Breast epithelium (tissue), 4 donors: ENCODE measurements at regions not wholly inside any gene's neighbourhood (a gene's known extent, or its start where the extent isn't known, plus 50 kb on each side); places are given as distances from the start of the nearest gene placed in this dataset.
A peak's percentile ranks its signal among the peaks of the same experiment; 100 is the strongest.

Experiments used
- DNase-seq, 2 donors: peaks; one replicate each; pipeline ENCODE4 v3.0.0-alpha.2; 2019; ENCODE audit warnings: low spot score in 2 of 2
- H3K27ac ChIP-seq, 2 donors: fragments of 200-600 bp; sonication (generic) in 1 of 2; one replicate each; pipeline ENCODE4 v1.5.1; 2016 to 2019; ENCODE audit warnings: mild to moderate bottlenecking in 1 of 2
- H3K27me3 ChIP-seq, 2 donors: fragments of 200-600 bp; sonication (generic) in 1 of 2; one replicate each; pipeline versions ENCODE4 v1.5.1 to v1.6.0; 2017 to 2019; ENCODE audit warnings: control low read depth in 1 of 2, mild to moderate bottlenecking in 1 of 2
- H3K36me3 ChIP-seq: fragments of 200-600 bp; one replicate; pipeline ENCODE4 v1.5.1; 2019
- H3K4me1 ChIP-seq, 2 donors: fragments of 200-600 bp; sonication (generic); one replicate each; pipeline ENCODE4 v1.5.1; 2016 to 2019; ENCODE audit warnings: control low read depth in 1 of 2
- H3K4me3 ChIP-seq, 3 donors: fragments of 200-600 bp; sonication (generic); 1 replicate in 2 of 3; 2 replicates in 1 of 3; pipeline ENCODE4 v1.5.1; 2016 to 2019; ENCODE audit warnings: mild to moderate bottlenecking in 3 of 3, moderate library complexity in 2 of 3
- H3K9me3 ChIP-seq, 2 donors: fragments of 200-600 bp; sonication (generic) in 1 of 2; one replicate each; pipeline ENCODE4 v1.5.1; 2016 to 2019; ENCODE audit warnings: control low read depth in 1 of 2
- POLR2A ChIP-seq: fragments of 450-650 bp; IDR thresholded peaks from one replicate; pipeline ENCODE4 v1.6.1; 2016; ENCODE audit warnings: antibody characterized with exemption, mild to moderate bottlenecking, moderate library complexity
- POLR2AphosphoS5 ChIP-seq, 3 donors: sonication (generic); formaldehyde crosslinking; IDR thresholded peaks; one replicate each; pipeline ENCODE4 v1.6.1; 2017; ENCODE audit warnings: antibody characterized with exemption in 3 of 3
- intact Hi-C: fragments of 100-400 bp; cut with DNase I; formaldehyde crosslinking; loops from one replicate; pipeline ENCODE4 v1.15.1; 2023; ENCODE audit warnings: low total_unique reads
- TF ChIP-seq, protein P1 (sequence below), 3 donors: fragments of 450-650 bp; IDR thresholded peaks; one replicate each; pipeline ENCODE4 v1.5.1; 2016 to 2017; ENCODE audit warnings: antibody characterized with exemption in 3 of 3, mild to moderate bottlenecking in 3 of 3, moderate library complexity in 3 of 3

DNA sequence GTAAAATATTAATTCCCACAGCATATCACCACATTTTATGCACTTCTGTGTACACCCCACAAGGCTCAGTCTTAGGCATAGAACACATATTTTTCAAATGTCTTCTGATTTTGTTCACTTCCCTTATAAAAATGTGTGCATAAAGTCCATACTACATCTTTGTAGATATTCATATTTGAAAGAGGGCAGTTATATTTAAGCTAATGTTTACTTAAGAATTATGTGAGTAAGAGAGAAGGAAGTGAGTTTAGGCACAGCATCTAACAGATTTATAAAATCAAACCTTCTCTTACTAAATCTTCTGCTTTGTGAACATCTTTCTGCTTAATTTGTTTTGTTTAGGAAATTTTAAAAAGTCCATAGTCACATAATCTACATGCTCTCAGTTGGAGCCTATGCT is 648.1 kb downstream of the FSCB start:
- no peaks in the 10 kb centered on the region for H3K9me3 ChIP-seq
- intact Hi-C loops, result no loop called here
- H3K27ac ChIP-seq, result no peak overlapping the region
- DNase-seq, result no peak
- H3K4me3 ChIP-seq, result no peak overlapping the region
- no peak for TF ChIP-seq POLR2A
- TF ChIP-seq, protein P1, sequence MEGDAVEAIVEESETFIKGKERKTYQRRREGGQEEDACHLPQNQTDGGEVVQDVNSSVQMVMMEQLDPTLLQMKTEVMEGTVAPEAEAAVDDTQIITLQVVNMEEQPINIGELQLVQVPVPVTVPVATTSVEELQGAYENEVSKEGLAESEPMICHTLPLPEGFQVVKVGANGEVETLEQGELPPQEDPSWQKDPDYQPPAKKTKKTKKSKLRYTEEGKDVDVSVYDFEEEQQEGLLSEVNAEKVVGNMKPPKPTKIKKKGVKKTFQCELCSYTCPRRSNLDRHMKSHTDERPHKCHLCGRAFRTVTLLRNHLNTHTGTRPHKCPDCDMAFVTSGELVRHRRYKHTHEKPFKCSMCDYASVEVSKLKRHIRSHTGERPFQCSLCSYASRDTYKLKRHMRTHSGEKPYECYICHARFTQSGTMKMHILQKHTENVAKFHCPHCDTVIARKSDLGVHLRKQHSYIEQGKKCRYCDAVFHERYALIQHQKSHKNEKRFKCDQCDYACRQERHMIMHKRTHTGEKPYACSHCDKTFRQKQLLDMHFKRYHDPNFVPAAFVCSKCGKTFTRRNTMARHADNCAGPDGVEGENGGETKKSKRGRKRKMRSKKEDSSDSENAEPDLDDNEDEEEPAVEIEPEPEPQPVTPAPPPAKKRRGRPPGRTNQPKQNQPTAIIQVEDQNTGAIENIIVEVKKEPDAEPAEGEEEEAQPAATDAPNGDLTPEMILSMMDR (IDR thresholded peaks at IDR 0.05), result no peak
- H3K27me3 ChIP-seq, result no peaks in the 10 kb centered on the region
- no peaks in the 10 kb centered on the region for H3K36me3 ChIP-seq
- no peaks in the 10 kb centered on the region for H3K4me1 ChIP-seq

GRCh38 chr14:43855556-43855955 is 651.5 kb downstream of the FSCB start:
- intact Hi-C loops, result no loop called here
- H3K27ac ChIP-seq, result no peak overlapping the region
- H3K4me3 ChIP-seq, result no peak overlapping the region
- H3K36me3 ChIP-seq, result no peaks in the 10 kb centered on the region
- no peaks in the 10 kb centered on the region for H3K4me1 ChIP-seq
- TF ChIP-seq POLR2A (no peak), POLR2AphosphoS5 (IDR thresholded peaks at IDR 0.05) (no peak)
- TF ChIP-seq, protein P1 (IDR thresholded peaks at IDR 0.05), result no peak
- no peaks in the 10 kb centered on the region for H3K9me3 ChIP-seq
- DNase-seq, result no peak
- no peaks in the 10 kb centered on the region for H3K27me3 ChIP-seq

- Histone ChIP-seq H3K4me1 (no peaks in the 10 kb centered on the region), H3K4me3 (no peak overlapping the region), H3K36me3 (no peaks in the 10 kb centered on the region), H3K27ac (no peak overlapping the region), H3K27me3 (no peaks in the 10 kb centered on the region), H3K9me3 (no peaks in the 10 kb centered on the region)
- DNase-seq, result no peak
- TF ChIP-seq POLR2A (no peak), POLR2AphosphoS5 (IDR thresholded peaks at IDR 0.05) (no peak)
- TF ChIP-seq, protein P1 (IDR thresholded peaks at IDR 0.05), result no peak
- intact Hi-C loops, result no loop called here
These were observed 653.5 kb downstream of the FSCB start for GRCh38 chr14:43853541-43853940.

DNA sequence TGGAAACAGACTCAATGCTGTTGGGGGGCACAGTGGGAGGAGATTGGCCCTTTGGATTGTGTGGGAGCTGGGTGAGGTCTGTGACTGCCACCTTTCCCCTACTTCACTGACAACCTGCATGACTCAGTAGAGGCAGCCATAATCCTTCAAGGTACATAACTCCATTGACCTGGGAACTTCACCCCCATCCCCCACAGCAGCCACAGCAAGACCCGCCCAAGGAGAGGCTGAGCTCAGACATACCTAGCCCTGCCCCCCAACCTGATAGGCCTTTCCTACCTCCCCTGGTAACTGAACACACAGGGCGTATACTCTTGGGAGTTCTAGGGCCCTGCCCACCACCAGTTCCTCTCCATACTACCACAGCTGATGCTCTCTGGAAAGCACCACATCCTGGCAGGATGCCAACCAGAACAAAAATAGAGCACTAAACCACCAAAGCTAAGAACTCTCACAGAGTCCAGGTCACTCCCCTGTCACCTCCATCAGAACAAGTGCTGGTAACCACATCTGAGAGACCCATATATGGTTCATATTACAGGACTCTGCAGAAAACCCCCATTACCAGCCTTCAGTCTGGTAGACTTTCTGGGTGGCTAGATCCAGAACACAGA is 703.9 kb downstream of the FSCB start:
- H3K4me1 ChIP-seq, result no peaks in the 10 kb centered on the region
- H3K9me3 ChIP-seq, result peaks cover 0 to 13% of the 10 kb centered on the region in 2 donors
- intact Hi-C loops, result no loop called here
- DNase-seq, result no peak
- no peaks in the 10 kb centered on the region for H3K36me3 ChIP-seq
- no peak overlapping the region for H3K27ac ChIP-seq
- H3K27me3 ChIP-seq, result no peaks in the 10 kb centered on the region
- TF ChIP-seq POLR2AphosphoS5 (IDR thresholded peaks at IDR 0.05) (no peak), POLR2A (no peak)
- TF ChIP-seq, protein P1 (IDR thresholded peaks at IDR 0.05), result no peak
- H3K4me3 ChIP-seq, result no peak overlapping the region

- no peaks in the 10 kb centered on the region for H3K9me3 ChIP-seq
- TF ChIP-seq, protein P1 (IDR thresholded peaks at IDR 0.05), result peak in 1 of 3 donors; percentile 37
- no peak for TF ChIP-seq POLR2A
- intact Hi-C loops, result no loop called here
- no peak overlapping the region for H3K27ac ChIP-seq
- no peaks in the 10 kb centered on the region for H3K36me3 ChIP-seq
- DNase-seq, result no peak
- no peaks in the 10 kb centered on the region for H3K27me3 ChIP-seq
- H3K4me3 ChIP-seq, result no peak overlapping the region
- H3K4me1 ChIP-seq, result no peaks in the 10 kb centered on the region
These were observed 711.4 kb downstream of the FSCB start for GRCh38 chr14:43795600-43796228.
